ENCODE measurements at regions not wholly inside any gene's neighbourhood (a gene's known extent, or its start where the extent isn't known, plus 50 kb on each side); places are given as distances from the start of the nearest gene placed in this dataset.

GRCh38 chr6:133594652-133595110, 294.2 kb upstream of the TCF21 start:
- Histone ChIP-seq H3K27me3 (ENCODE audit: control insufficient read depth in 2 of 2, insufficient read depth in 2 of 2, low read length in 2 of 2) (no peaks in the 10 kb centered on the region), H3K27ac (ENCODE audit: low read depth, low read length) (no peak overlapping the region), H3K36me3 (ENCODE audit: control insufficient read depth in 2 of 3, insufficient read depth in 3 of 3, low read length in 3 of 3) (no peaks in the 10 kb centered on the region), H3K4me3 (ENCODE audit: low read length) (no peak overlapping the region), H3K9me3 (ENCODE audit: control insufficient read depth in 2 of 3, low read length in 3 of 3) (no peaks in the 10 kb centered on the region), H3K4me1 (ENCODE audit: control insufficient read depth in 2 of 2, insufficient read depth in 2 of 2, low read length in 2 of 2) (no peaks in the 10 kb centered on the region)
- ChIA-PET POLR2A (no interaction called here), CTCF (no interaction called here)
- H3K9me3 Mint-ChIP-seq: peaks cover 0 to 3% (median 0%) of the 10 kb centered on the region in 11 donors
- H3K4me1 Mint-ChIP-seq: no peaks in the 10 kb centered on the region
- H3K36me3 Mint-ChIP-seq: no peaks in the 10 kb centered on the region
- H3K4me3 Mint-ChIP-seq: no peak overlapping the region
- no peak overlapping the region for H3K27ac Mint-ChIP-seq
- intact Hi-C loops (cut with micrococcal nuclease): no loop called here
- peaks cover 0 to 9% (median 0%) of the 10 kb centered on the region in 5 donors for H3K27me3 Mint-ChIP-seq
- DNase-seq (no peak), ATAC-seq (no peak)

DNA sequence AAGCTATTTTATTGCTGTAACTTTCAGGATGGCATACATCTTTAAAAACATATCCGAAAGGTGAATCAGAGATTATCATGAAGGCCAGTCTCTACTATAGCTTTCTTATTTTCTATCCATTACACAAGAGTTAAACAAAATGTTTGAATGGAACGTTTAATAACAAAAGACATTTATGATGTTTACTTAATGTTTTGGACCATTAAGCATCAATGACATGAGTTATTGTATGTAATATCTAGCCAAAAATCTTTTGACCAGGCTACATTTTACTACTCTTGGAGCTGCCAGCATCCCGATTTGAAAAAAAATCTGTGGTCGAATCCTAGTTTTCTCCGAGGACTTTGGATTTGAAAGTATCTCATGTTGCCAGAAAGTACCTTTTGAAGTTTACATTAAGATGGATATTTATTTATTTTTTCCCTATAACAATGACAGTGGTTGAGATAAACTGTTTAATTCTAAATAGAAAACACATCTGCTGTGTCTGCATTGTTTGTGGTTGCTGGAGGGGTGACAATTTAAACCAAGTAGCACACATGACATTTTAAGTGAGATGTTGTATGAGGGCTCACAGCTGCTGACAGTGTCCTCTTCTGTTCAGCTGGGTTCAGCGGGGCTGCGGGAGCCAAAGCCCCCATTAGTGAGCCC, 293.7 kb upstream of the TCF21 start:
- H3K4me1 Mint-ChIP-seq: no peaks in the 10 kb centered on the region
- peaks cover 0 to 3% (median 0%) of the 10 kb centered on the region in 11 donors for H3K9me3 Mint-ChIP-seq
- no peaks in the 10 kb centered on the region for H3K27me3 ChIP-seq (ENCODE audit: control insufficient read depth in 2 of 2, insufficient read depth in 2 of 2, low read length in 2 of 2)
- intact Hi-C loops (cut with micrococcal nuclease): no loop called here
- DNase-seq (no peak), ATAC-seq (no peak)
- no peak overlapping the region for H3K27ac Mint-ChIP-seq
- no peaks in the 10 kb centered on the region for H3K4me1 ChIP-seq (ENCODE audit: control insufficient read depth in 2 of 2, insufficient read depth in 2 of 2, low read length in 2 of 2)
- no peaks in the 10 kb centered on the region for H3K36me3 ChIP-seq (ENCODE audit: control insufficient read depth in 2 of 3, insufficient read depth in 3 of 3, low read length in 3 of 3)
- ChIA-PET POLR2A (no interaction called here), CTCF (no interaction called here)
- H3K27ac ChIP-seq (ENCODE audit: low read depth, low read length): no peak overlapping the region
- H3K4me3 ChIP-seq (ENCODE audit: low read length): no peak overlapping the region
- peaks cover 0 to 9% (median 0%) of the 10 kb centered on the region in 5 donors for H3K27me3 Mint-ChIP-seq
- H3K4me3 Mint-ChIP-seq: no peak overlapping the region
- H3K9me3 ChIP-seq (ENCODE audit: control insufficient read depth in 2 of 3, low read length in 3 of 3): no peaks in the 10 kb centered on the region
- H3K36me3 Mint-ChIP-seq: no peaks in the 10 kb centered on the region

DNA sequence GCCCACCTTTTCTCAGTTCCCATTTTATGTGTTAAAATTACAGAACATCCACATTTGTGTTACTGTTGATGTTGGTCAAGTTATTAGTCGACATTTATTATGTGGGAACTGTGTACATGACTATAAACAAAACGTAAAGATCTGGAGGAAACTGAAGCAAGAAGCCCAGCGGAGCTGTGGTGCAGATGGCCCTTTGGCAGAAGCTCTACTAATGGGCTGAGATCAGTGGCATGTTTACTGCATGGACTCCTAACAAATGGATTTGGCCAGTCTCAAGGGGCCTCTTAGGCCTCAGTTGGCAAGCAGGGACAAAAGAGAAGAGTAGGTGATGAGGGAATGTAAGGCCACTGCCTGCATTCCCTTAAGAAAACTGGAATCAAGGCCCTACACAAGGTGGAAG, 282.1 kb upstream of the TCF21 start:
- Mint-ChIP-seq H3K4me1 (no peaks in the 10 kb centered on the region), H3K27me3 (peaks cover 0 to 4% (median 0%) of the 10 kb centered on the region in 5 donors), H3K9me3 (peaks cover 0 to 3% (median 0%) of the 10 kb centered on the region in 11 donors), H3K36me3 (no peaks in the 10 kb centered on the region), H3K27ac (no peak overlapping the region), H3K4me3 (no peak overlapping the region)
- H3K27me3 ChIP-seq (ENCODE audit: control insufficient read depth in 2 of 2, insufficient read depth in 2 of 2, low read length in 2 of 2): no peaks in the 10 kb centered on the region
- no peaks in the 10 kb centered on the region for H3K36me3 ChIP-seq (ENCODE audit: control insufficient read depth in 2 of 3, insufficient read depth in 3 of 3, low read length in 3 of 3)
- no peaks in the 10 kb centered on the region for H3K4me1 ChIP-seq (ENCODE audit: control insufficient read depth in 2 of 2, insufficient read depth in 2 of 2, low read length in 2 of 2)
- CTCF ChIA-PET: no interaction called here
- no peaks in the 10 kb centered on the region for H3K9me3 ChIP-seq (ENCODE audit: control insufficient read depth in 2 of 3, low read length in 3 of 3)
- intact Hi-C loops (cut with micrococcal nuclease): no loop called here
- POLR2A ChIA-PET: no interaction called here
- ATAC-seq: no peak
- no peak overlapping the region for H3K4me3 ChIP-seq (ENCODE audit: low read length)
- DNase-seq: no peak
- no peak overlapping the region for H3K27ac ChIP-seq (ENCODE audit: low read depth, low read length)

GRCh38 chr6:133608620-133609019, 280.3 kb upstream of the TCF21 start:
- ChIA-PET CTCF (no interaction called here), POLR2A (no interaction called here)
- Histone ChIP-seq H3K27ac (ENCODE audit: low read depth, low read length) (no peak overlapping the region), H3K9me3 (ENCODE audit: control insufficient read depth in 2 of 3, low read length in 3 of 3) (no peaks in the 10 kb centered on the region), H3K27me3 (ENCODE audit: control insufficient read depth in 2 of 2, insufficient read depth in 2 of 2, low read length in 2 of 2) (no peaks in the 10 kb centered on the region), H3K4me1 (ENCODE audit: control insufficient read depth in 2 of 2, insufficient read depth in 2 of 2, low read length in 2 of 2) (no peaks in the 10 kb centered on the region), H3K36me3 (ENCODE audit: control insufficient read depth in 2 of 3, insufficient read depth in 3 of 3, low read length in 3 of 3) (no peaks in the 10 kb centered on the region), H3K4me3 (ENCODE audit: low read length) (no peak overlapping the region)
- Mint-ChIP-seq H3K36me3 (no peaks in the 10 kb centered on the region), H3K27ac (no peak overlapping the region), H3K9me3 (peaks cover 0 to 3% (median 0%) of the 10 kb centered on the region in 11 donors), H3K4me3 (no peak overlapping the region), H3K4me1 (no peaks in the 10 kb centered on the region), H3K27me3 (peaks cover 0 to 6% (median 4%) of the 10 kb centered on the region in 5 donors)
- ATAC-seq: no peak
- DNase-seq: no peak
- intact Hi-C loops (cut with micrococcal nuclease): no loop called here

DNA sequence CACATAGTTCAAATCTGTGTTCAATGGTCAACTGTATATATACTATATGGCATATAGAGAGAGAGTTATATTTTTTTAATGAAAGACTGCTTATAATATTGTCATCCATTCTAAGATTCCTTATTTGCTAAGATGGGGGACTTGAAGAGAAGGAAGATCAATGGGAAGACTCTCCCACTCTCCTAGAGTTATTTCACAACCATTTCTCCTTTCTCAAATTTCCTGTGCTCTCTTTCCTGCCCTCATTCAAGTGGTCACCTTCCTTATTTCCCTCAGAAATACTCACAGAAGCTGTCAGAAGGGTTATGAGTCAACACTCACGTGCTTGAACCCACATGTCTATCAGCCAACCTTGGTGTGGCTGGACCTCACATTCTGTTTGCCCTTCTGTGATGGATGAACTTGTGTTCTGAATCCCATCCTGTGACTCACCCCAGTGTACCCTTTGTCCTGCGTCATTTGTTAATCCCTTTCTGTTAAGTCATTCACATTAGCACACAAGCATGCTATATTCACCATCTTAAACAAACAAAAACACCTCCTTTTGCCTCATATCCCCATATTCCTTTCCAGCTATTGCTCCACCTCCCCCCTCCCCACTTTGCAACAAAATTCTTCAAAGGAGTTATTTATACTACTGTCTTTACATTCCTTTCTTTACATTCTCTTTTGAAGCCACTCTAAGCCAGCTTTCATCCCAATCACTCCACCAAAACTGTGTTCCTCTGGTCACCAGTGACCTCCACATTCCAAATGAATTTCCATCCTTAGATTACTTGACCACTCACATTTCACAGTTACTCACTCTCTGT, 279.3 kb upstream of the TCF21 start:
- H3K27ac Mint-ChIP-seq: no peak overlapping the region
- Histone ChIP-seq H3K27ac (ENCODE audit: low read depth, low read length) (no peak overlapping the region), H3K9me3 (ENCODE audit: control insufficient read depth in 2 of 3, low read length in 3 of 3) (no peaks in the 10 kb centered on the region), H3K4me3 (ENCODE audit: low read length) (no peak overlapping the region), H3K4me1 (ENCODE audit: control insufficient read depth in 2 of 2, insufficient read depth in 2 of 2, low read length in 2 of 2) (no peaks in the 10 kb centered on the region), H3K36me3 (ENCODE audit: control insufficient read depth in 2 of 3, insufficient read depth in 3 of 3, low read length in 3 of 3) (no peaks in the 10 kb centered on the region), H3K27me3 (ENCODE audit: control insufficient read depth in 2 of 2, insufficient read depth in 2 of 2, low read length in 2 of 2) (no peaks in the 10 kb centered on the region)
- no peaks in the 10 kb centered on the region for H3K36me3 Mint-ChIP-seq
- no peak for ATAC-seq
- no peaks in the 10 kb centered on the region for H3K4me1 Mint-ChIP-seq
- ChIA-PET POLR2A (no interaction called here), CTCF (no interaction called here)
- peaks cover 0 to 3% (median 0%) of the 10 kb centered on the region in 11 donors for H3K9me3 Mint-ChIP-seq
- intact Hi-C loops (cut with micrococcal nuclease): no loop called here
- peaks cover 0 to 6% (median 0%) of the 10 kb centered on the region in 5 donors for H3K27me3 Mint-ChIP-seq
- H3K4me3 Mint-ChIP-seq: no peak overlapping the region
- no peak for DNase-seq

DNA sequence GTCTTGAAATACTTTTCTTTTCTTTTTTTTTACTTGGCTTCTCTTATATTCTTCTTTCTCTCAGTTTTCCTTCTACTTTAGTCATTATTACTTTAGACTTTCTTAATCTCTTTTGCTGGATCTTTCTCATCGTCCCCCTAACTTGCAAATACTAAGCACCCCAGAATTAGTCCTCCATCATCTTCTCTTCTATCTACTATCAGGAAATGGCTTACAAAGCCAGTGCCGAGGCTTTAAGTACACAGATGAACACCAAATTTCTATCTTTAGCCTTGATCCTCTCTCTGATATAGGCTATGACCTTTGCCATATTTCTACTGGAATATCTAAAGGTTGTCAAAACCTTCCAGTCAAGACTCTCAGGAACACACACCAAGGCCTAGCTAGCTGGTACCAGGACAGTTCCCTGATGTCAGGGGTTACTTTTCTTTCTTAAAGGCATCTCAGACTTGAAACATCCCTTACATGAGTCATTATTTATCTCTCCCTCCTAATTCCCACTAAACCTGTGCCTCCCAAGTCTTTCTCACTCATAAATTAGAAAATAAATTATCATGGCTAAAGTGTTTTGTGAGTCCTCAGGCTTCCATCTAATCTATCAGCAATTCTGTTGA, 278.6 kb upstream of the TCF21 start:
- H3K9me3 ChIP-seq (ENCODE audit: control insufficient read depth in 2 of 3, low read length in 3 of 3): no peaks in the 10 kb centered on the region
- no peak overlapping the region for H3K27ac ChIP-seq (ENCODE audit: low read depth, low read length)
- intact Hi-C loops (cut with micrococcal nuclease): no loop called here
- no peak overlapping the region for H3K4me3 Mint-ChIP-seq
- H3K36me3 Mint-ChIP-seq: no peaks in the 10 kb centered on the region
- H3K9me3 Mint-ChIP-seq: no peaks in the 10 kb centered on the region
- H3K27ac Mint-ChIP-seq: no peak overlapping the region
- no peaks in the 10 kb centered on the region for H3K27me3 ChIP-seq (ENCODE audit: control insufficient read depth in 2 of 2, insufficient read depth in 2 of 2, low read length in 2 of 2)
- no peak for DNase-seq
- H3K4me1 ChIP-seq (ENCODE audit: control insufficient read depth in 2 of 2, insufficient read depth in 2 of 2, low read length in 2 of 2): no peaks in the 10 kb centered on the region
- no peaks in the 10 kb centered on the region for H3K4me1 Mint-ChIP-seq
- no peak for ATAC-seq
- no peaks in the 10 kb centered on the region for H3K36me3 ChIP-seq (ENCODE audit: control insufficient read depth in 2 of 3, insufficient read depth in 3 of 3, low read length in 3 of 3)
- ChIA-PET CTCF (no interaction called here), POLR2A (no interaction called here)
- H3K27me3 Mint-ChIP-seq: peaks cover 0 to 6% (median 4%) of the 10 kb centered on the region in 5 donors
- no peak overlapping the region for H3K4me3 ChIP-seq (ENCODE audit: low read length)

Measured in naive thymus-derived CD4-positive, alpha-beta T cell (primary cell).